ENCODE measurements at regions not wholly inside any gene's neighbourhood (a gene's known extent, or its start where the extent isn't known, plus 50 kb on each side); places are given as distances from the start of the nearest gene placed in this dataset.

- DNase-seq: no peak
Observed at GRCh38 chr2:134770702-134771101, 51.9 kb upstream of the TMEM163 start.

GRCh38 chr2:134771313-134771801 lies 52.6 kb upstream of the TMEM163 start:
- no peak for DNase-seq

- DNase-seq: no peak
Observed at GRCh38 chr2:134772493-134773169, 53.8 kb upstream of the TMEM163 start.

- DNase-seq: peak; percentile 88
Observed at GRCh38 chr2:134773335-134773734, 54.5 kb upstream of the TMEM163 start.

GRCh38 chr2:134773759-134774742 lies 55.3 kb upstream of the TMEM163 start:
- peak; percentile 20 for DNase-seq

- peak; percentile 22 for DNase-seq
Observed at GRCh38 chr2:134774786-134775641, 56.2 kb upstream of the TMEM163 start.

GRCh38 chr2:134776836-134777235 lies 58.0 kb upstream of the TMEM163 start:
- DNase-seq: peak; percentile 27

GRCh38 chr2:134777593-134777992 lies 58.8 kb upstream of the TMEM163 start:
- no peak for DNase-seq

- no peak for DNase-seq
Observed at GRCh38 chr2:134778372-134778771, 59.6 kb upstream of the TMEM163 start.

- no peak for DNase-seq
Observed at GRCh38 chr2:134780972-134781371, 57.4 kb upstream of the ACMSD start.

- no peak for DNase-seq
Observed at GRCh38 chr2:134782107-134782506, 56.3 kb upstream of the ACMSD start.

GRCh38 chr2:134782792-134783191 lies 55.6 kb upstream of the ACMSD start:
- DNase-seq: no peak

- DNase-seq: no peak
Observed at GRCh38 chr2:134783912-134784311, 54.5 kb upstream of the ACMSD start.

- no peak for DNase-seq
Observed at GRCh38 chr2:134785659-134786430, 52.6 kb upstream of the ACMSD start.

GRCh38 chr2:134788417-134788816 lies 50.0 kb upstream of the ACMSD start:
- DNase-seq: no peak
